ENCODE measurements at regions not wholly inside any gene's neighbourhood (a gene's known extent, or its start where the extent isn't known, plus 50 kb on each side); places are given as distances from the start of the nearest gene placed in this dataset.

- no peak for DNase-seq
Measured at GRCh38 chr18:78673516-78674321, 305.9 kb upstream of the SALL3 start.

- no peak for DNase-seq
Measured at GRCh38 chr18:78675231-78675630, 304.4 kb upstream of the SALL3 start.

- no peak for DNase-seq
Measured at GRCh38 chr18:78676622-78677482, 302.8 kb upstream of the SALL3 start.

GRCh38 chr18:78677483-78678317 lies 301.9 kb upstream of the SALL3 start:
- DNase-seq, result no peak

GRCh38 chr18:78678318-78678695 lies 301.3 kb upstream of the SALL3 start:
- no peak for DNase-seq

- DNase-seq, result no peak
Measured at GRCh38 chr18:78679031-78679430, 300.6 kb upstream of the SALL3 start.

GRCh38 chr18:78679613-78680260 lies 299.9 kb upstream of the SALL3 start:
- DNase-seq, result no peak

- no peak for DNase-seq
Measured at GRCh38 chr18:78681396-78681795, 298.2 kb upstream of the SALL3 start.

GRCh38 chr18:78681934-78682333 lies 297.7 kb upstream of the SALL3 start:
- no peak for DNase-seq

GRCh38 chr18:78682716-78683115 lies 296.9 kb upstream of the SALL3 start:
- DNase-seq, result no peak

- DNase-seq, result no peak
Measured at GRCh38 chr18:78683191-78684010, 296.2 kb upstream of the SALL3 start.

GRCh38 chr18:78685250-78685979 lies 294.2 kb upstream of the SALL3 start:
- DNase-seq, result no peak

- DNase-seq, result no peak
Measured at GRCh38 chr18:78685980-78686530, 293.6 kb upstream of the SALL3 start.

GRCh38 chr18:78686976-78687685 lies 292.5 kb upstream of the SALL3 start:
- DNase-seq, result no peak

GRCh38 chr18:78687736-78688135 lies 291.9 kb upstream of the SALL3 start:
- DNase-seq, result no peak

GRCh38 chr18:78688249-78688648 lies 291.4 kb upstream of the SALL3 start:
- DNase-seq, result no peak

- no peak for DNase-seq
Measured at GRCh38 chr18:78688916-78689315, 290.7 kb upstream of the SALL3 start.

- no peak for DNase-seq
Measured at GRCh38 chr18:78689606-78690005, 290.0 kb upstream of the SALL3 start.

GRCh38 chr18:78692105-78692504 lies 287.5 kb upstream of the SALL3 start:
- DNase-seq, result no peak

GRCh38 chr18:78693429-78693828 lies 286.2 kb upstream of the SALL3 start:
- DNase-seq, result no peak
